Activated CD8-positive, alpha-beta T cell treated with anti-CD3 and anti-CD28 coated beads for 36 hours (primary cell): ENCODE measurements at regions not wholly inside any gene's neighbourhood (a gene's known extent, or its start where the extent isn't known, plus 50 kb on each side); places are given as distances from the start of the nearest gene placed in this dataset.
A peak's percentile ranks its signal among the peaks of the same experiment; 100 is the strongest.

Experiments used
- ATAC-seq: fragments of 200-7000 bp; cut with Tn5 transposase; one replicate; pipeline ENCODE4 v1.10.0; 2021; ENCODE audit warnings: mild to moderate bottlenecking, moderate library complexity
- CTCF ChIA-PET: fragments of 350-600 bp; sonication (Branson Sonifier 250); formaldehyde crosslinking; loops from one replicate; lab custom pipeline; 2021; ENCODE audit warnings: antibody characterized with exemption; lab: Charles Lee
- POLR2A ChIA-PET: fragments of 350-600 bp; sonication (Branson Sonifier 250); formaldehyde crosslinking; loops from one replicate; lab custom pipeline; 2021; ENCODE audit warnings: antibody characterized with exemption; lab: Charles Lee
- DNase-seq: peaks from one replicate; pipeline ENCODE4 v3.0.0-alpha.2; 2020
- H3K27ac Mint-ChIP-seq: one replicate; pipeline ENCODE4 v1.8.0; 2021; ENCODE audit warnings: mild to moderate bottlenecking, mixed read lengths
- H3K27me3 Mint-ChIP-seq: one replicate; pipeline ENCODE4 v1.8.0; 2021; ENCODE audit warnings: mixed read lengths
- H3K36me3 Mint-ChIP-seq: one replicate; pipeline ENCODE4 v1.8.0; 2021; ENCODE audit warnings: low read depth, mixed read lengths
- H3K4me1 Mint-ChIP-seq: one replicate; pipeline ENCODE4 v1.8.0; 2021; ENCODE audit warnings: low read depth, mixed read lengths
- H3K4me3 Mint-ChIP-seq: one replicate; pipeline ENCODE4 v1.8.0; 2021; ENCODE audit warnings: mild to moderate bottlenecking, moderate library complexity, mixed read lengths
- H3K9me3 Mint-ChIP-seq: one replicate; pipeline ENCODE4 v1.8.0; 2021; ENCODE audit warnings: mixed read lengths
- intact Hi-C: fragments of 100-400 bp; cut with micrococcal nuclease; formaldehyde crosslinking; loops from one replicate; pipeline ENCODE4 v1.10.0; 2022
- TF ChIP-seq, protein P1 (sequence below): fragments of 200-600 bp; IDR thresholded peaks from one replicate; pipeline ENCODE4 v1.8.0; 2022; ENCODE audit warnings: antibody characterized with exemption, mild to moderate bottlenecking

DNA sequence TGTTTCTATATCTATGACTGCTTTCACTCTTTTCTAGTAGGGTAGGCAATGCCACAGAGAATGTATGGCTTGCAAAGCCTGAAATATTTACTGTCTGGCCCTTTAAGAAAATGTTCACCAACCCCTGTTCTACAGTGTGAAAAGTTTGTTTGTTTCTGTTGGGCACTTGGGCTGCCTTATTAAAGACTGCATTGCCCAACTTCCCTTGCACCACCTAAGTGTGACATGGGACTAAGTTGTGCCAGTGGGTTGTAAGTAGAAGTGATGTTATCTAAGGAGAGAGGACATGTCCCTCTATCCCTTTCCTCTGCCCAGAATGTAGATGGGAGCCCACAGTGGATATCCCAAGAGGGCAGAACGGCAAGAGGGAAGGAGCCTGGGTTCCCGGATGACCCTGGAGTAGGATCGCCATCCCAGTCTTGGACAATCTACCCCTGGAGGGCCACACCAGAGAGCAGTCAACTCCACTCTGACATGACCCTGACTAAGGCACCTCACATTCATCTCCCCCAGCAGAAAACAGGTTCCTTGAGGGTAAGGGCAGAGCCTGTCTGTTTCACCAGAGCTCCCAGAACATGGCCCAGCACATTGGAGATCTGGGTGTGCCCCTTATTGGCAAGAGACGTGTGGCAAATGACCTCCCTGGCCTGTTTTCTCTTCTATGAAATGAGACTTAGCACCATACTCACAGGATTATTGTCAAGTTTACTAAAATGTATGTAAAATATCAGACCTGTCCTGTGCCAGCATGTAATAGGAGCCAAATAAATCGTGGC lies 138.8 kb downstream of the SMAD6 start:
- Mint-ChIP-seq H3K27ac (no peak overlapping the region), H3K36me3 (no peaks in the 10 kb centered on the region), H3K27me3 (peaks cover 37% of the 10 kb centered on the region), H3K4me1 (peaks cover 5% of the 10 kb centered on the region), H3K9me3 (no peaks in the 10 kb centered on the region), H3K4me3 (no peak overlapping the region)
- intact Hi-C loops = no loop called here
- ChIA-PET POLR2A (no interaction called here), CTCF (no interaction called here)
- TF ChIP-seq, protein P1, sequence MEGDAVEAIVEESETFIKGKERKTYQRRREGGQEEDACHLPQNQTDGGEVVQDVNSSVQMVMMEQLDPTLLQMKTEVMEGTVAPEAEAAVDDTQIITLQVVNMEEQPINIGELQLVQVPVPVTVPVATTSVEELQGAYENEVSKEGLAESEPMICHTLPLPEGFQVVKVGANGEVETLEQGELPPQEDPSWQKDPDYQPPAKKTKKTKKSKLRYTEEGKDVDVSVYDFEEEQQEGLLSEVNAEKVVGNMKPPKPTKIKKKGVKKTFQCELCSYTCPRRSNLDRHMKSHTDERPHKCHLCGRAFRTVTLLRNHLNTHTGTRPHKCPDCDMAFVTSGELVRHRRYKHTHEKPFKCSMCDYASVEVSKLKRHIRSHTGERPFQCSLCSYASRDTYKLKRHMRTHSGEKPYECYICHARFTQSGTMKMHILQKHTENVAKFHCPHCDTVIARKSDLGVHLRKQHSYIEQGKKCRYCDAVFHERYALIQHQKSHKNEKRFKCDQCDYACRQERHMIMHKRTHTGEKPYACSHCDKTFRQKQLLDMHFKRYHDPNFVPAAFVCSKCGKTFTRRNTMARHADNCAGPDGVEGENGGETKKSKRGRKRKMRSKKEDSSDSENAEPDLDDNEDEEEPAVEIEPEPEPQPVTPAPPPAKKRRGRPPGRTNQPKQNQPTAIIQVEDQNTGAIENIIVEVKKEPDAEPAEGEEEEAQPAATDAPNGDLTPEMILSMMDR = no peak
- DNase-seq (no peak), ATAC-seq (no peak)

DNA sequence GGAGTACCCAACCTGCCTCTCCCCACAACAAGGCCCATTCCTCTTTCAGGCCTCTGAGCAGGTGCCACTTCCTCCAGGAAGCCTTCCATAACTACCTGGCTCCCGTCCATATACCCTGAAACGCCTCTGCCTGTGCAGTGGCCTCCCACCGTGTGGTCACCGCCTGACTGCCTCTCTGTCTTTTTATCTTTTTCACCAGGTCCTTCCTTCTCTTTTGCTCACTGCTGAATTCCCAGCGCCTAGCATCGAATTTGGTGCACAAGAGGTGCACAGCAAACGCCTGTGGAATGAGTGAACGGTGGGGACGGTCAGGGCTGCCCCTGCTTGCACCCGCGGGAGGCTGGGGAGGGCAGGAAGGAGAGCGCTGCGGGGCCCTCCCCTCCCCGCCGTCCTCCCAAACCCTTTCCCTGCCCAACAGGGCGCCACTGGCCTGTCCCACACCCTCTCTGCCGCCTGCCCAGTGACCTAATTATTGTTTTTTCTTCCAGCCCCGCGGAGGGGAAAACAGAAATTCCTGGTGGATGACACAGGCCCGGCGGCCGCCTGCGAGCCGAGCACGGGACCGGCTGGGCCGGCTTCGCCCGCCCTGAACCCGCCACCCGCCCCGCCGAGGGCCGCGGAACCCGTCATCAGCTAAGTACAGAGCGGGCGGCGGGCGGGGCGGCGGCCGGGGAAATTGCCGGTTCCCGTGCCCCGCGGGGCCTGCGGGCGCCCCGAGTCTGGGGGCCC lies 140.1 kb downstream of the SMAD6 start:
- no peak overlapping the region for H3K27ac Mint-ChIP-seq
- ChIA-PET POLR2A (no interaction called here), CTCF (interaction anchor here (0.8 kb wide), 1 partner anchor 9 kb away, joined by 3 read pairs; no protein-coding TSS in a partner anchor)
- H3K9me3 Mint-ChIP-seq = no peaks in the 10 kb centered on the region
- peaks cover 37% of the 10 kb centered on the region for H3K27me3 Mint-ChIP-seq
- DNase-seq (peak; percentile 36), ATAC-seq (no peak)
- TF ChIP-seq, protein P1 = no peak
- intact Hi-C loops = no loop called here
- H3K4me3 Mint-ChIP-seq = peak overlapping the region; percentile 9
- peaks cover 5% of the 10 kb centered on the region for H3K4me1 Mint-ChIP-seq
- no peaks in the 10 kb centered on the region for H3K36me3 Mint-ChIP-seq

DNA sequence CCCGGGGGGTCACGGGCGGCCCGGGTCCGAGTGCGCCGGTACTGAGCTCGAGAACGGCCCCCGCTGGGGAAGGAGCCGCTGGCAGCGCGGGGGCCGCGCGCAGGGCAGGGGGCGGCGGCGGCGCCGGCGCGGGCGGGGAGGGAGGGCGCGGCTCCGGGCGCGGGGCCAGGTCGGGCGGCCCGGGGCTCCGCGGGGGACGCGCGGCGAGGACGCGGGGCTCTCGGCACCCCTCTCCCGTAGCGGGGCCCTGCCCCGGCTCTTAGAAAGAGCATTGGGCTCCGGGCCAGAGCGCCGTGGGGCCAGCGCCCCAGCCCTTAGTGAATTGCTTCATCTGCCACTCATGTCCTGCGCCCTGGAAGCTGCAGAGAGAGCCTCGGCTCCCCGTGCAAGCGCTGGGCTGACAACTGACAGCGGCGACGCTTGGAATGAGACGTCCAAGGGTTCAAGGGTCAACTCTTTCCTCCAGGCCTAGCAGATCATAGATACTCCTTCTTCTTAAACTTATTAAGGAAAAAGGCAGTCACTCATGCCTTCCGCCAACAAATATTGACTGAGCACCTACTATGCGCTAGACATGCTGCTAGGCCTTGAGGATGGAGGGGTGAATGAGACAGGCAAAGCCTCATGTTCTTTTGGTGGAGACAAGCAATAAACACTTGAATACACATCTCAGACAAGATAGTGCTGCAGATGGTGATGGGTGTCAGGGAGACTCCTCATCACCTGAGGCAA lies 140.8 kb downstream of the SMAD6 start:
- Mint-ChIP-seq H3K36me3 (no peaks in the 10 kb centered on the region), H3K9me3 (no peaks in the 10 kb centered on the region), H3K4me1 (peaks cover 5% of the 10 kb centered on the region), H3K4me3 (no peak overlapping the region), H3K27me3 (peaks cover 37% of the 10 kb centered on the region), H3K27ac (no peak overlapping the region)
- no peak for ATAC-seq
- ChIA-PET POLR2A (no interaction called here), CTCF (interaction anchor here (0.8 to 1.2 kb wide), 2 partner anchors 9 to 239 kb away, joined by 3 to 5 read pairs; no protein-coding TSS in a partner anchor)
- intact Hi-C loops = no loop called here
- DNase-seq = no peak
- TF ChIP-seq, protein P1 = no peak

DNA sequence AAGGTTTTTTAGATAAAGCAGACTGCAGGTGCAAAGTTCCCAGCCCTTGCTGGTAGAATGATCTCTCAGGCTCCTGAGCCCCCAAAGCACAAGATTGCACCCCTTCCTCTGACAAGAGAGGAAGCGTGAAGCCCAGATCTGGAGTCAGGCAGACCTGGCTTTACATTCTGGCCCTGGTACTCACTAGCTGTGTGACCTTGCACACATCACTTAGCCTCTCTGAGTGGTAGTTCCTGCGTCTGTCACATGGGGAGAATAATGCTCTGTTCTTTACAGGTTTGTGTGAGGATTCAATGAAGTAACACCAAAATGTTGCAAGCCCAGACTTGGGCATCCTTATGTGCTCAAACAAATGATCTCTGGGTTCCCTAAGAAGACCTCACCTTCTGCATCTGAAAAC lies 141.5 kb downstream of the SMAD6 start:
- Mint-ChIP-seq H3K9me3 (no peaks in the 10 kb centered on the region), H3K27ac (no peak overlapping the region), H3K36me3 (no peaks in the 10 kb centered on the region), H3K4me3 (no peak overlapping the region), H3K27me3 (peaks cover 37% of the 10 kb centered on the region), H3K4me1 (peaks cover 5% of the 10 kb centered on the region)
- intact Hi-C loops = no loop called here
- ATAC-seq (no peak), DNase-seq (no peak)
- TF ChIP-seq, protein P1 = no peak
- ChIA-PET POLR2A (no interaction called here), CTCF (interaction anchor here (1.2 to 1.4 kb wide), 2 partner anchors 18 to 240 kb away, joined by 4 to 5 read pairs; no protein-coding TSS in a partner anchor)
